Spleen (tissue), 7 donors: ENCODE measurements at regions not wholly inside any gene's neighbourhood (a gene's known extent, or its start where the extent isn't known, plus 50 kb on each side); places are given as distances from the start of the nearest gene placed in this dataset.

Experiments used
- CTCF ChIP-seq, 11 experiments: fragments of 200-600 bp in 7 of 11; fragments of 450-650 bp in 4 of 11; sonication (generic) in 4 of 11; IDR thresholded peaks in 8 of 11; conservative IDR thresholded peaks in 3 of 11; 1 replicate in 7 of 11; 2 replicates in 4 of 11; pipeline versions ENCODE4 v1.4.0 to v1.8.0; 2016 to 2021; ENCODE audit warnings: antibody characterized with exemption in 11 of 11, inconsistent platforms in 4 of 11, mild to moderate bottlenecking in 1 of 11
- POLR2A ChIP-seq, 3 donors: fragments of 450-650 bp; IDR thresholded peaks; one replicate each; pipeline ENCODE4 v1.5.1; 2017; ENCODE audit warnings: antibody characterized with exemption in 3 of 3, mild to moderate bottlenecking in 1 of 3
- POLR2AphosphoS5 ChIP-seq, 3 donors: sonication (generic); formaldehyde crosslinking; IDR thresholded peaks; one replicate each; pipeline ENCODE4 v1.5.1; 2017; ENCODE audit warnings: antibody characterized with exemption in 3 of 3
- donor health status: DM: no; HTN: no; CAD: no; lungs with moderate emphysema.
- donor health status: DM: no; HTN: no; CAD: no.
- donor health status: DM: no; HTN: no; CAD: no.

- TF ChIP-seq CTCF (IDR thresholded peaks at IDR 0.05 in 8 of 11, conservative IDR thresholded peaks at IDR 0.05 in 3 of 11) = no peak
- TF ChIP-seq POLR2A (IDR thresholded peaks at IDR 0.05) = no peak
- TF ChIP-seq POLR2AphosphoS5 (IDR thresholded peaks at IDR 0.05) = no peak
These were observed 91.4 kb upstream of the ACSL3 start for GRCh38 chr2:222769446-222769845.
